ENCODE measurements at regions not wholly inside any gene's neighbourhood (a gene's known extent, or its start where the extent isn't known, plus 50 kb on each side); places are given as distances from the start of the nearest gene placed in this dataset.

- DNase-seq (ENCODE audit: low read depth in 3 of 3, low spot score in 1 of 3), result no peak
These were observed 144.1 kb downstream of the SOX2 start for GRCh38 chr3:181855825-181856224.

- DNase-seq (ENCODE audit: low read depth in 3 of 3, low spot score in 1 of 3), result no peak
These were observed 147.8 kb downstream of the SOX2 start for GRCh38 chr3:181859518-181859917.

- no peak for DNase-seq (ENCODE audit: low read depth in 3 of 3, low spot score in 1 of 3)
These were observed 148.5 kb downstream of the SOX2 start for GRCh38 chr3:181860235-181860634.

GRCh38 chr3:181862502-181862901, 150.8 kb downstream of the SOX2 start:
- no peak for DNase-seq (ENCODE audit: low read depth in 3 of 3, low spot score in 1 of 3)

GRCh38 chr3:181868576-181869082, 156.9 kb downstream of the SOX2 start:
- DNase-seq (ENCODE audit: low read depth in 3 of 3, low spot score in 1 of 3), result no peak

DNA sequence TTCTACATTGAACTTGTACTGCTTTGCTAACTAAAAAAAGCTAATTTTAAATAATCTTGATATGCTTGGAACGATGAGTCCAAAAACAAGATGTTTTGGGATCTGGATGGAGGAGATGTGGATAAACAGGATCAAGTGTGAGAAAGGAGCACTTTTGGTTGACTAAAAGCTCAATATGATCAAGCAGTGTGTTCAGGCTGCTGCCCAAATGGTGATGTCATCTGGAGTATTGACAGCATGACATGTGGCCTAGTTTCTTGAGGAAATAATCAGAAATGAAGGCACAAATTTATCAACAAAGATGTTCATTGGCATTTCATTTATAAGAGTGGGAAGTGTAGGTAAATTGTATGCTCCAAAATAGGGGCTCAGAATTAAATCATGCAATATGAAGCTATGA, 161.2 kb downstream of the SOX2 start:
- DNase-seq (ENCODE audit: low read depth in 3 of 3, low spot score in 1 of 3), result no peak

GRCh38 chr3:181879926-181880325, 168.2 kb downstream of the SOX2 start:
- no peak for DNase-seq (ENCODE audit: low read depth in 3 of 3, low spot score in 1 of 3)

- DNase-seq (ENCODE audit: low read depth in 3 of 3, low spot score in 1 of 3), result no peak
These were observed 168.6 kb downstream of the SOX2 start for GRCh38 chr3:181880331-181880730.

- no peak for DNase-seq (ENCODE audit: low read depth in 3 of 3, low spot score in 1 of 3)
These were observed 170.0 kb downstream of the SOX2 start for GRCh38 chr3:181881749-181882148.

- DNase-seq (ENCODE audit: low read depth in 3 of 3, low spot score in 1 of 3), result no peak
These were observed 174.3 kb downstream of the SOX2 start for GRCh38 chr3:181885868-181886630.

GRCh38 chr3:181886676-181887075, 175.0 kb downstream of the SOX2 start:
- no peak for DNase-seq (ENCODE audit: low read depth in 3 of 3, low spot score in 1 of 3)

- no peak for DNase-seq (ENCODE audit: low read depth in 3 of 3, low spot score in 1 of 3)
These were observed 176.0 kb downstream of the SOX2 start for GRCh38 chr3:181887685-181888084.

GRCh38 chr3:181888234-181888633, 176.5 kb downstream of the SOX2 start:
- DNase-seq (ENCODE audit: low read depth in 3 of 3, low spot score in 1 of 3), result no peak

DNA sequence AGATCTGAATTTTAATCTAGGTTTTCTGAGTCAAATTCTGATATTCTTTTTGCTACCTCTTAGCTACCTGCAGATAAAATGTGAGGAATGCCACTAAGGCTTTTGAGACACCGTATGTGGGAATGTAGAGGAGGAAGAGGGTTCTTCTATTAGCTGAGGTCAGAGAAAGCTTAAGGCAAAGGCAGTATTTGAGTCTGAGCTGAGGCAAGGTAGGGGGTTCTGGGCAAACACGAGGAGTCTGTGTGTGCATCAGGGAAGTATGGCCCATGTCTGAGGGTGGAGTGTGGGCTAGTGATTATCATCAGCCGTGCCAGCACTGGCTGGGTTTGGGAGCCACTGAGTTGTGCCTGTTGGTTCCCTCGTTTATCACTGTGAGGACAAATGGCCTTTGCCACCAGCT, 181.1 kb downstream of the SOX2 start:
- no peak for DNase-seq (ENCODE audit: low read depth in 3 of 3, low spot score in 1 of 3)

- no peak for DNase-seq (ENCODE audit: low read depth in 3 of 3, low spot score in 1 of 3)
These were observed 184.9 kb downstream of the SOX2 start for GRCh38 chr3:181896605-181897004.

GRCh38 chr3:181899702-181900101, 188.0 kb downstream of the SOX2 start:
- no peak for DNase-seq (ENCODE audit: low read depth in 3 of 3, low spot score in 1 of 3)

DNA sequence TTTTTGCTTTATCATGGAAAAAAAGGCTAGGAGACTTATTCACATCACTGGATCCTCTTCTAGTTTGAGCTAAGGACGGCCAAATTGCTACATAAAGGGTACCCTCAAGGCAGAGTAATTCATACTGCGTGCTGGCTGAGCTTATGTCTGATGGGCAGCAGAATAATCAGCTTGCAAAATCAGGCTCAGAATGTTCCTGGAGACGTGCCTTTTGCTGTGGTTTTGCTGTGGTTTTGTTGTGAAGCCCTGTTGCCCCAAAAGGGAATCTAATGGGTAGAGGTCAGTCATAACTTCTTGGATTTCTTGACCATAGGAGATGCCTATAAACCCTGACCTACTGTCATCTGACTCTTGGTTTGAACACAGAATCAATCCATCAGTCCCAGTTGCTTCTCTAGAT, 189.9 kb downstream of the SOX2 start:
- DNase-seq (ENCODE audit: low read depth in 3 of 3, low spot score in 1 of 3), result no peak

DNA sequence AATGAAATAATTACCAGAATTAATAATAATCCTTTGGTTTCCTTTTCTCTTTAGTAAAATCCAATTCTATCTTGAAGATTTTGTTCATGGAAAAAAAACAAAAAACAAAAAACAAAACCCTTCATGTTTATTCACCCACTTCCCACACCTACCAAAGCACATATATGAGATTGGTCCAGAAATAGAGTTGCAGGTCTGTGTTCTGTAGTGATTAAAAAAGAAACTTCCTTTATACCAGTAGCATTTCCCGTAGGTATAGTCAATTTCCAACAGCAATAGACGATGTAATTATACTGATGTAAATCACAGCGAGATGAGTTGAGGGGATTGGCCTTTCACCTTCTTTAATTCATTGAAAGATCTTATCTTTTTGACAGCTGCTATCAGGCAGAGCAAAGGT, 194.6 kb downstream of the SOX2 start:
- DNase-seq (ENCODE audit: low read depth in 3 of 3, low spot score in 1 of 3), result no peak

- no peak for DNase-seq (ENCODE audit: low read depth in 3 of 3, low spot score in 1 of 3)
These were observed 197.5 kb downstream of the SOX2 start for GRCh38 chr3:181909241-181909640.

GRCh38 chr3:181912384-181912783, 200.7 kb downstream of the SOX2 start:
- no peak for DNase-seq (ENCODE audit: low read depth in 3 of 3, low spot score in 1 of 3)

GRCh38 chr3:181913254-181913653, 201.5 kb downstream of the SOX2 start:
- no peak for DNase-seq (ENCODE audit: low read depth in 3 of 3, low spot score in 1 of 3)

GRCh38 chr3:181915551-181915950, 203.8 kb downstream of the SOX2 start:
- no peak for DNase-seq (ENCODE audit: low read depth in 3 of 3, low spot score in 1 of 3)

- no peak for DNase-seq (ENCODE audit: low read depth in 3 of 3, low spot score in 1 of 3)
These were observed 204.3 kb downstream of the SOX2 start for GRCh38 chr3:181916013-181916412.
